HepG2 (cell line): ENCODE measurements at regions not wholly inside any gene's neighbourhood (a gene's known extent, or its start where the extent isn't known, plus 50 kb on each side); places are given as distances from the start of the nearest gene placed in this dataset.

Source experiments
- ADNP ChIP-seq: sonication (generic); formaldehyde crosslinking; IDR thresholded peaks from 2 replicates; pipeline ENCODE4 v1.4.0; 2020; ENCODE audit warnings: missing genetic modification reagents
- CEBPB ChIP-seq: IDR thresholded peaks from 2 replicates; pipeline ENCODE4 v1.6.1; 2011; ENCODE audit warnings: low read depth, low read length, improper control_type of control experiment, borderline replicate concordance
- POLR2AphosphoS5 ChIP-seq: IDR thresholded peaks from 2 replicates; pipeline ENCODE4 v1.6.1; 2012; ENCODE audit warnings: low read depth, low read length
- SP4 ChIP-seq: sonication (generic); formaldehyde crosslinking; IDR thresholded peaks from 2 replicates; pipeline ENCODE4 v1.8.1; 2023; ENCODE audit warnings: mild to moderate bottlenecking, missing genetic modification reagents
- ZNF296 ChIP-seq: sonication (generic); formaldehyde crosslinking; conservative IDR thresholded peaks from 2 replicates; pipeline ENCODE4 v1.5.0; 2020; ENCODE audit warnings: mild to moderate bottlenecking, missing genetic modification reagents
- TF ChIP-seq, protein P1 (sequence below): sonication (generic); formaldehyde crosslinking; IDR thresholded peaks from 2 replicates; pipeline ENCODE4 v1.4.0; 2020; ENCODE audit warnings: missing genetic modification reagents

DNA sequence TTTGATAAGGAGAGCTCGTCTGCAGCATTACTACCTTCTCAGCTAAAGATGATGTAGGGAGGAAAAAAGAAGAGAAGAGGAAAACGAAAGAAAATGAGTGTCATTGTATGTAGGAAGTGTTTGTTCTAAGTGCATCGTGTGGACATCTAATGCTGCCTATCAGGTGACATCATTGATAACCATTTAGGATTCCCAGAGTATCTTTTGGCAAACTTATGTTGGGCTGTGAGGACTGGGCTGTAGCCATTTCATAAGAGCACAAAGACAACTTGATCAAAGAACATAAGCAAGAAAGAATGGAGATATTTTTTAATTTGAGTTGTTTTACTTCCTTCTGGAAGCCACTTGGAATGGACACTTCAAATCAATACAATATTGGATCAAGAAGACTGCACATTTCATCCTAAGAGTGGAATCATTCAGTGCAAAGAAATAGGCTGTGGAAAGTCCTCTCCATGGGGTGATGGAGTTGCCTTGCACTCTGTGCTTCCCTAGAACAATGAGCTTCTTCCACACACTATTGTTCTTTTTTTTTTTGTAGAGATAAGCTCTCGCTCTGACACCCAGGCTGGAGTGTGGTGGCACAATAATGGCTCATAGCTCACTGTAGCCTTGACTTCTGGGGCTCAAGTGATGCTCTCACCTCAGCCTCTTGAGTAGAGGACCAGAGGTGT lies 52.4 kb upstream of the UBL3 start:
- TF ChIP-seq, protein P1, sequence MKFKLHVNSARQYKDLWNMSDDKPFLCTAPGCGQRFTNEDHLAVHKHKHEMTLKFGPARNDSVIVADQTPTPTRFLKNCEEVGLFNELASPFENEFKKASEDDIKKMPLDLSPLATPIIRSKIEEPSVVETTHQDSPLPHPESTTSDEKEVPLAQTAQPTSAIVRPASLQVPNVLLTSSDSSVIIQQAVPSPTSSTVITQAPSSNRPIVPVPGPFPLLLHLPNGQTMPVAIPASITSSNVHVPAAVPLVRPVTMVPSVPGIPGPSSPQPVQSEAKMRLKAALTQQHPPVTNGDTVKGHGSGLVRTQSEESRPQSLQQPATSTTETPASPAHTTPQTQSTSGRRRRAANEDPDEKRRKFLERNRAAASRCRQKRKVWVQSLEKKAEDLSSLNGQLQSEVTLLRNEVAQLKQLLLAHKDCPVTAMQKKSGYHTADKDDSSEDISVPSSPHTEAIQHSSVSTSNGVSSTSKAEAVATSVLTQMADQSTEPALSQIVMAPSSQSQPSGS (CRISPR knock-in tag) = no peak
- TF ChIP-seq ADNP (CRISPR knock-in tag) = no peak
- no peak for TF ChIP-seq SP4 (CRISPR knock-in tag)
- no peak for TF ChIP-seq POLR2AphosphoS5
- TF ChIP-seq ZNF296 (CRISPR knock-in tag) = no peak
- TF ChIP-seq CEBPB = no peak
